ENCODE measurements at regions not wholly inside any gene's neighbourhood (a gene's known extent, or its start where the extent isn't known, plus 50 kb on each side); places are given as distances from the start of the nearest gene placed in this dataset.
"Not testable (repeated sequence)": the region's sequence is repeated elsewhere in the genome, so short reads cannot be mapped to it uniquely, and the experiment has no call there.

GRCh38 chr11:116342148-116342547, 430.6 kb downstream of the BUD13 start:
- ATAC-seq (no peak), DNase-seq (no peak)
- Mint-ChIP-seq H3K27me3 (peaks cover under 1% of the 10 kb centered on the region), H3K4me1 (no peaks in the 10 kb centered on the region), H3K9me3 (peaks cover 7 to 33% of the 10 kb centered on the region in 2 donors), H3K4me3 (no peak overlapping the region), H3K27ac (no peak overlapping the region)

GRCh38 chr11:116339306-116340098, 433.3 kb downstream of the BUD13 start:
- Mint-ChIP-seq H3K9me3 (peaks cover 5 to 32% of the 10 kb centered on the region in 2 donors), H3K27me3 (peaks cover 11% of the 10 kb centered on the region), H3K4me3 (no peak overlapping the region), H3K27ac (no peak overlapping the region), H3K4me1 (no peaks in the 10 kb centered on the region)
- no peak for ATAC-seq
- no peak for DNase-seq

- H3K9me3 Mint-ChIP-seq: peaks cover 5 to 32% of the 10 kb centered on the region in 2 donors
- DNase-seq, H3K27ac Mint-ChIP-seq, H3K4me3 Mint-ChIP-seq, H3K4me1 Mint-ChIP-seq, ATAC-seq: not testable (repeated sequence)
- H3K27me3 Mint-ChIP-seq: peaks cover 11% of the 10 kb centered on the region
Measured at GRCh38 chr11:116338500-116338899, 434.3 kb downstream of the BUD13 start.

- no peak overlapping the region for H3K27ac Mint-ChIP-seq
- ATAC-seq: no peak
- no peak for DNase-seq
- H3K9me3 Mint-ChIP-seq: peaks cover 5 to 21% of the 10 kb centered on the region in 2 donors
- no peak overlapping the region for H3K4me3 Mint-ChIP-seq
- no peaks in the 10 kb centered on the region for H3K4me1 Mint-ChIP-seq
- H3K27me3 Mint-ChIP-seq: peaks cover 11% of the 10 kb centered on the region
Measured at GRCh38 chr11:116336540-116336939, 436.2 kb downstream of the BUD13 start.

- H3K4me1 Mint-ChIP-seq: no peaks in the 10 kb centered on the region
- ATAC-seq: no peak
- H3K9me3 Mint-ChIP-seq: peaks cover 5 to 21% of the 10 kb centered on the region in 2 donors
- H3K4me3 Mint-ChIP-seq: no peak overlapping the region
- peaks cover 11% of the 10 kb centered on the region for H3K27me3 Mint-ChIP-seq
- no peak for DNase-seq
- no peak overlapping the region for H3K27ac Mint-ChIP-seq
Measured at GRCh38 chr11:116335891-116336290, 436.9 kb downstream of the BUD13 start.

GRCh38 chr11:116335078-116335477, 437.7 kb downstream of the BUD13 start:
- H3K4me3 Mint-ChIP-seq: no peak overlapping the region
- peak overlapping the region in 1 of 2 donors; percentile 59 for H3K27ac Mint-ChIP-seq
- peaks cover 11% of the 10 kb centered on the region for H3K27me3 Mint-ChIP-seq
- DNase-seq: no peak
- no peak for ATAC-seq
- H3K4me1 Mint-ChIP-seq: no peaks in the 10 kb centered on the region
- peaks cover 5 to 15% of the 10 kb centered on the region in 2 donors for H3K9me3 Mint-ChIP-seq

GRCh38 chr11:116334596-116334995, 438.2 kb downstream of the BUD13 start:
- no peak for ATAC-seq
- H3K27me3 Mint-ChIP-seq: peaks cover 11% of the 10 kb centered on the region
- no peak overlapping the region for H3K4me3 Mint-ChIP-seq
- H3K9me3 Mint-ChIP-seq: peaks cover 5 to 14% of the 10 kb centered on the region in 2 donors
- peak overlapping the region in 1 of 2 donors; percentile 59 for H3K27ac Mint-ChIP-seq
- no peaks in the 10 kb centered on the region for H3K4me1 Mint-ChIP-seq
- DNase-seq: no peak

GRCh38 chr11:116333001-116333535, 439.7 kb downstream of the BUD13 start:
- no peak overlapping the region for H3K27ac Mint-ChIP-seq
- DNase-seq (no peak), ATAC-seq (no peak)
- H3K4me1 Mint-ChIP-seq: no peaks in the 10 kb centered on the region
- H3K4me3 Mint-ChIP-seq: no peak overlapping the region
- peaks cover 16% of the 10 kb centered on the region for H3K27me3 Mint-ChIP-seq
- H3K9me3 Mint-ChIP-seq: peaks cover 5 to 14% of the 10 kb centered on the region in 2 donors

GRCh38 chr11:116332391-116332790, 440.4 kb downstream of the BUD13 start:
- Mint-ChIP-seq H3K9me3 (peaks cover 5 to 14% of the 10 kb centered on the region in 2 donors), H3K27ac (no peak overlapping the region), H3K4me1 (no peaks in the 10 kb centered on the region), H3K4me3 (no peak overlapping the region), H3K27me3 (peaks cover 20% of the 10 kb centered on the region)
- ATAC-seq (no peak), DNase-seq (no peak)

GRCh38 chr11:116331381-116331780, 441.4 kb downstream of the BUD13 start:
- Mint-ChIP-seq H3K27me3 (peaks cover 12% of the 10 kb centered on the region), H3K27ac (no peak overlapping the region), H3K4me3 (no peak overlapping the region), H3K9me3 (peaks cover 0 to 6% of the 10 kb centered on the region in 2 donors), H3K4me1 (no peaks in the 10 kb centered on the region)
- no peak for ATAC-seq
- DNase-seq: no peak

- Mint-ChIP-seq H3K27ac (no peak overlapping the region), H3K27me3 (peaks cover 9% of the 10 kb centered on the region), H3K4me1 (no peaks in the 10 kb centered on the region)
Measured at GRCh38 chr11:116330439-116331185, 442.2 kb downstream of the BUD13 start.

GRCh38 chr11:116329354-116330090, 443.3 kb downstream of the BUD13 start:
- H3K27ac Mint-ChIP-seq: no peak overlapping the region
- no peaks in the 10 kb centered on the region for H3K9me3 Mint-ChIP-seq
- DNase-seq (no peak), ATAC-seq (no peak)
- H3K4me3 Mint-ChIP-seq: no peak overlapping the region
- H3K27me3 Mint-ChIP-seq: peaks cover 9% of the 10 kb centered on the region
- no peaks in the 10 kb centered on the region for H3K4me1 Mint-ChIP-seq

More at GRCh38 chr11:116330439-116331185, 442.2 kb downstream of the BUD13 start:
- H3K4me3 Mint-ChIP-seq: no peak overlapping the region
- ATAC-seq: no peak
- no peaks in the 10 kb centered on the region for H3K9me3 Mint-ChIP-seq
- DNase-seq: no peak

GRCh38 chr11:116328851-116329250, 443.9 kb downstream of the BUD13 start:
- Mint-ChIP-seq H3K4me1 (no peaks in the 10 kb centered on the region), H3K27ac (no peak overlapping the region), H3K4me3 (no peak overlapping the region), H3K27me3 (peaks cover 9% of the 10 kb centered on the region), H3K9me3 (no peaks in the 10 kb centered on the region)
- DNase-seq (no peak), ATAC-seq (no peak)

- Mint-ChIP-seq H3K4me3 (no peak overlapping the region), H3K9me3 (no peaks in the 10 kb centered on the region), H3K4me1 (no peaks in the 10 kb centered on the region), H3K27me3 (peaks cover 9% of the 10 kb centered on the region), H3K27ac (no peak overlapping the region)
- DNase-seq (no peak), ATAC-seq (no peak)
Measured at GRCh38 chr11:116328391-116328790, 444.4 kb downstream of the BUD13 start.

- ATAC-seq (no peak), DNase-seq (no peak)
- no peaks in the 10 kb centered on the region for H3K4me1 Mint-ChIP-seq
- no peak overlapping the region for H3K4me3 Mint-ChIP-seq
- H3K27ac Mint-ChIP-seq: no peak overlapping the region
- no peaks in the 10 kb centered on the region for H3K9me3 Mint-ChIP-seq
- peaks cover 9% of the 10 kb centered on the region for H3K27me3 Mint-ChIP-seq
Measured at GRCh38 chr11:116326146-116326545, 446.6 kb downstream of the BUD13 start.
